ENCODE measurements at regions not wholly inside any gene's neighbourhood (a gene's known extent, or its start where the extent isn't known, plus 50 kb on each side); places are given as distances from the start of the nearest gene placed in this dataset.

DNA sequence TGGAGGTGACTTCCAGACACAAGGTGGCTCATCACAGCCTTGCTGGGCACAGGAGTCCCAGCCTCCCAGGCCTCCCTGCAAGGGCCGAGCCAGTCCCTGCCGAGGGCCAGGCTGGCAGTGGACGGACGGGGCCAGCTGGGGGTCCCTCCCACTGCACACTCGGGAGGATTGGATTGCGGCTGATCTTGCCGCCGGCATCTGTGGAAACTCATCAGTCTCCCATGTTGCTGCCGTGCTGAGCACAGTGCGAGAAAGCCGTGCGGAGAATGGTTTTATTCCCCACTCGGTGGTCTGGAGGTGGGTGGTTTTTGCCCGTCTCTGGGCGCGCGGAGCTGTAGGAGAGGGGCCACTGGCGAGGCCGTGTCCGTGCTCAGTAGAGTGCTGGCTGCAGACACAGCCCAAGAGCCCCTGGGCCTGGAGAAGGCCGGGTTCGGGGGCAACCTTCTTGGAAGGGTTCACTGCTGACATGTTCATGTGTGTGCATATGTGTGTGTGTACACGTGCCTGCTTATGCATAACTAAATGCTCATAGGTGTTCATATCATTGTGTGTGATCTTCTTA lies 1246.4 kb downstream of the BRD1 start:
- DNase-seq (ENCODE audit: low spot score) (no peak), ATAC-seq (ENCODE audit: low FRiP score) (no peak)
- TF ChIP-seq, protein P1, sequence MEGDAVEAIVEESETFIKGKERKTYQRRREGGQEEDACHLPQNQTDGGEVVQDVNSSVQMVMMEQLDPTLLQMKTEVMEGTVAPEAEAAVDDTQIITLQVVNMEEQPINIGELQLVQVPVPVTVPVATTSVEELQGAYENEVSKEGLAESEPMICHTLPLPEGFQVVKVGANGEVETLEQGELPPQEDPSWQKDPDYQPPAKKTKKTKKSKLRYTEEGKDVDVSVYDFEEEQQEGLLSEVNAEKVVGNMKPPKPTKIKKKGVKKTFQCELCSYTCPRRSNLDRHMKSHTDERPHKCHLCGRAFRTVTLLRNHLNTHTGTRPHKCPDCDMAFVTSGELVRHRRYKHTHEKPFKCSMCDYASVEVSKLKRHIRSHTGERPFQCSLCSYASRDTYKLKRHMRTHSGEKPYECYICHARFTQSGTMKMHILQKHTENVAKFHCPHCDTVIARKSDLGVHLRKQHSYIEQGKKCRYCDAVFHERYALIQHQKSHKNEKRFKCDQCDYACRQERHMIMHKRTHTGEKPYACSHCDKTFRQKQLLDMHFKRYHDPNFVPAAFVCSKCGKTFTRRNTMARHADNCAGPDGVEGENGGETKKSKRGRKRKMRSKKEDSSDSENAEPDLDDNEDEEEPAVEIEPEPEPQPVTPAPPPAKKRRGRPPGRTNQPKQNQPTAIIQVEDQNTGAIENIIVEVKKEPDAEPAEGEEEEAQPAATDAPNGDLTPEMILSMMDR (IDR thresholded peaks at IDR 0.05): no peak

DNA sequence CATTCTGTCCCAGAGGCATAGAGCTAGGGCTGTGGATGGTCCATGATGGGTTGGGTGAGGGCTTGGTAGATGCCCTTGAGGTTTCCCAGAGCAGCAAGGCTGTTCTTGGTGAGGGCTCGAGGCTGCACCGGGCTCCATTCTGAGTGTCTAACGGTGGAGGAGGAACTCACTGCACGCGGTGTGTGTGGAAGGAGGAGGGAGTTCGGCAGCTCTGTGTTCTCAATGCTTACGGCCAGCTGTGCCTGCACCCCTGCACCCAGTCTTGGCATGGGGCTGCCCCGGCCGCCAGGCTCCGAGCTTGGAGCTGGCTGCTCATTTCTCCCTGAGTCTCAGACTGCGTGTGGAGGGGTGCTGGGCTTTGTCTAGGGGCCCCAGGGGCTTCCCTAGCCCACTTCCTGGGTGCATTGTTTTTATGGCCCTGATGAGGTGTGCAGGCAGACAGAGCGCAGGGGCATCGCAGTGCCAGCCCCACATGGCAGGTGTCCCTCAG lies 1247.1 kb downstream of the BRD1 start:
- no peak for DNase-seq (ENCODE audit: low spot score)
- ATAC-seq (ENCODE audit: low FRiP score): no peak
- TF ChIP-seq, protein P1 (IDR thresholded peaks at IDR 0.05): no peak

- TF ChIP-seq, protein P1 (IDR thresholded peaks at IDR 0.05): no peak
- DNase-seq (ENCODE audit: low spot score) (no peak), ATAC-seq (ENCODE audit: low FRiP score) (no peak)
These were observed 1247.8 kb downstream of the BRD1 start for GRCh38 chr22:48579928-48580309.

DNA sequence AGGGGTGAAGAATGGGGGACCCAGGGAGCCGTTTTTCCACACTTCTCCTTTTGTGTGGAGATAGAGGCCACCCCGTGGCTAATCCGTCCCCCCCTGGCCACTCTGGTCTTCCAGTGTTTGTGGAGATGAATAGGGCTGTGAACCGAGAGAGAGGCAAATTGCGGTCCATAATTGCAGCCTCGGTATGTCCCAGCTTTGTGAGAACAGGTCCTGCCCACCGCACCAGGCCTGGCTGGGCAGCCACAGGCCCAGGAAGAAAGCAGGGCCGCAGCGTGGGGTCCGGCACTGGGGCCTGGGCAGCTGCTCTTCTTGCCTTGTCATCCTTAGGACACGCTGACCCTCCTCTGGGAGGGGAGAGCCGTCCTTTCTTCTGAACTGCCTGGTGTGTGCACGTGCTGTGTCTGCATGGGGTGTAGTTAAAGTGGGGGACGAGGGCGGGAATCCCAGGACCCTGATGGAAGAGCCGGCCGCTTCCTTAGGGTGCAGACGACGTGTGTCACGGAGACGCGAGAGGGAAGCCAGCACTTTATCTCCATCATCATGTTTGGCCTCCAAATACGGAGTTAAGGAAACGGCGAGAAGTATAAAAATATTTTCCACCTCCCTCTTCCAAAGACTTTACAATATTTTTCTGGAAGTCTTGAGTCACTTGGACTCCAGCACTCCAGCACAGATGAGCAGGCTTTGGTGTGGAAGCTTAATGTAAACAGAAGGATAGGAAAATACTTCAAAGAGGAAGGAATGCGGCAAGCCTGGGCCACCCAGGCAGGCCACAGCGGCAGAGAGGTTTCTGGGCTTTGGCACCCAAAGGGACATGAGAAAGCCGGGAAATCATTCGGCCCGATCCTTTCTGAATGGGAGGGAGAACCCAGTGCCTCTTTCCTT lies 1248.4 kb downstream of the BRD1 start:
- TF ChIP-seq, protein P1 (IDR thresholded peaks at IDR 0.05): no peak
- DNase-seq (ENCODE audit: low spot score): no peak
- ATAC-seq (ENCODE audit: low FRiP score): no peak

DNA sequence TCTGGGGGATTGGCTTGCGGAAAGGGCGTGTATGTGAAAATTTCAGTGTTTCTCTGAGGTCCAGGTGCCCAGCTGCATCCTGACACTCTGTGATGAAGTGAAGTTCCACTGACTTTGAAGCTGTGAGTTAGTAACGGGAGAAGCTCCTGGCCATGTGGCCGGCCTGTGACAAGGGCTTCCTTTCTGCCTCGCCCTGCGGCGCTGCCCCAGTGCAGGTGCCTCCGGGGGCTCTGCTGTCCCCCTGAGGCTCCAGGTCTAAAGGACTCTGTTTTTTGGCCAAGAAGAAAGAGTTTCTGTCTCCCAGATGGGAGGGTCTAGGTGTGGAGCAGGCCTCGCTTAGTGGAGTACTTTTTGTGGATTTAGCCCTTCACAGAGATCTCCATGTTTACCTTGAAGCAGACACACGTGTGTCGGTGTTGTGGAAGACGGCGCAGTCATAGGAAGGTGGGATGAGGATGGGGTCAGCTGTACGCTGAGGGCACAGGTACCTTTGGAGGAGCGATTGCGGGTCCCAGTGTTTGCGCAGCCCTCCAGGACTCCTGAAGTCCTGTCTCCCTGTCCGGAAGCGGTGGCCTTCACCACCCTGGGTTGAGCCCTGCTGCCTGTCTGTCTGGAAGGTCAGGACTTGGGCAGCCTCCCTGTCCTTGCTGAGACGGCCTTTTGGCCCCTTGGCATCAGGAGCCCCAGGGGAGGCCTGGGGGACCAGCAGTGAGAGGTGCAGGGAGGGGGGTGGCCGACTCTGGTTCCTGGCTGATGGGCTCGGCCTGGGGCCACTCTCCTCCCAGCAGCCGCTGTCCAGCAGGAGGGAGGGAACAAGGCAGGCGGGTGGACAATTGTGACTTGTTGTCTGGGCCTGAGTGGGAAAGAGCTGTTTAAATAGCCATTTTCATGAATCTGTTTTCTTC lies 1249.3 kb downstream of the BRD1 start:
- TF ChIP-seq, protein P1 (IDR thresholded peaks at IDR 0.05): no peak
- DNase-seq (ENCODE audit: low spot score) (no peak), ATAC-seq (ENCODE audit: low FRiP score) (no peak)

DNA sequence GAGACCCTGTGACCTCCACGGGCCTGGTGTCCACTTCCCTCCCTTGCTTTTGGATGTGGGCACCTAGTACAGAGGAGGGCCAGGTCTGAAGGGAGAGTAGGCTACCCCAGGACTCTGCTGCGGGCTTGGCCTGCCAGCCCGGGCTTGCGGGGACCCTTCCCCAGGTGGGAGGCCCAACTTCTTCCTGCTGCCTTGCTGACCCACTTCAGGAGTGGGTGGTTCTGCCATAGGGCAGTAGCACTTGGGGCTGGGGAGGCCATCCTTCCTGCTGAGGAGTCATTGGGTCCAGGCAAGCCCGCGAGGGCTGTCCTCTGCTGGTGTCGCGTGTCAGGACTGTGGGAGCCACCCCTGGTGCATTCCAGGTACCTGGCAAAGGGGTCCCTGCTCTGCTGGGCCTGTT lies 1250.0 kb downstream of the BRD1 start:
- DNase-seq (ENCODE audit: low spot score): no peak
- ATAC-seq (ENCODE audit: low FRiP score): no peak
- TF ChIP-seq, protein P1 (IDR thresholded peaks at IDR 0.05): no peak

Measured in omental fat pad (tissue), 3 donors.